SKM-1 treated with dmso at 0.1 percent for 144 hours (cell line): ENCODE measurements at regions not wholly inside any gene's neighbourhood (a gene's known extent, or its start where the extent isn't known, plus 50 kb on each side); places are given as distances from the start of the nearest gene placed in this dataset.

Experiments
- DNase-seq: peaks from one replicate; lab custom pipeline; 2025; ENCODE audit not compliant: unreplicated experiment; lab: John Stamatoyannopoulos, UW

DNA sequence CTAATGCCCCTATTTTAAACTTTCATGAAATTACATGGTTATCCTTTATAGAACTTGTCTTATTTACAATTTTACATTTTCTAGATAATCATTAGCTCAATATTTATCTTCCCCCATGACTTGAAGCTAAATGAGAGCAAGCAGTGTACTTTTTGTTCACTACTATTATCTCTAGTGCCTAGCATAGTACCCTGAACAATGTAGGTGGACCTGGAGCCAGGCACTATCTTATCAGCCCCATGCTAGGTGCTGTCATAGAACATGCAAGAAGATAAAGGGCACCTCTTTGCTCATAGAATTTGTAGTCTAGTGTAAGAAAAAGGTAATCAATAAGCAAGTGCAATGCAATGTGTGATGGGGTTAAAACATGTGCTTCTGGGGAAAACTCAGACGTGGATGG, 399.9 kb downstream of the ELAVL2 start:
- no peak for DNase-seq

DNA sequence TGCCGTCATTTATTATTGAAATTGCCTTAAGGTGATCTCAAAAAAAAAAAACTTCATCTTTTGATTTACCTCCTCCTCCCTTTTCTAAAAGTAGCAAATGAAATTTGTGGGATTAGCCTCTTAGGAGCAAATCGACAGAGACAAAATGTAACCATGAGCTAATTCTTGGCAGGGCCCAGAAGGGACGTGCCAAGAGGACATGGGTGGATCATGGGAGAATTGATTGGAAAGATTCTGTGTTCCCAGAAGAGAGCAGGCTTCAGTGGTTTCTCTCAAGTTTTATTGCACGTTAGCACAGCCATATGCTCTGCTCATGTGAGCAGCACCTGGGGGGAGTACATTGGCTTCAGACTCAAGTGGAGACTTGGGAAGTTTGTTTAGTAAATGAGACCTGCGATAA, 394.6 kb downstream of the ELAVL2 start:
- DNase-seq = no peak

DNA sequence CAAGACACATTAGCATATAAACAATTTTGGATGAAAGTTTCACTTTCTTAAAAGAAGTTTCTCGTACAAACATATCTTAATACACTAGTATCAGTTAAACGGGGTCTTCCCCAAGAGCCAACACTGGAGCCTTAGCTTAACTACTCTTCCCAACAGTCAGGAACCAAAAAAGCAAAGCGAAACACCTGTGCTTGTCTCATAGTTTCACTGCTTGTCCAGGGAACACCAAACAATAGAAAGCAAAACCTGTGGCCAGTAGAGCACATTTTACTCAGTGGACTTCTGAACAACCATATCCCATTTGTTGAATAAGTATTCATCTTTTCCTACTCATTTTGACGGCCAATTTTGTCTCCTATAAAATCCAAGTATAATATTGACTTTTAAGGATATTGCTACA, 391.4 kb downstream of the ELAVL2 start:
- no peak for DNase-seq

DNA sequence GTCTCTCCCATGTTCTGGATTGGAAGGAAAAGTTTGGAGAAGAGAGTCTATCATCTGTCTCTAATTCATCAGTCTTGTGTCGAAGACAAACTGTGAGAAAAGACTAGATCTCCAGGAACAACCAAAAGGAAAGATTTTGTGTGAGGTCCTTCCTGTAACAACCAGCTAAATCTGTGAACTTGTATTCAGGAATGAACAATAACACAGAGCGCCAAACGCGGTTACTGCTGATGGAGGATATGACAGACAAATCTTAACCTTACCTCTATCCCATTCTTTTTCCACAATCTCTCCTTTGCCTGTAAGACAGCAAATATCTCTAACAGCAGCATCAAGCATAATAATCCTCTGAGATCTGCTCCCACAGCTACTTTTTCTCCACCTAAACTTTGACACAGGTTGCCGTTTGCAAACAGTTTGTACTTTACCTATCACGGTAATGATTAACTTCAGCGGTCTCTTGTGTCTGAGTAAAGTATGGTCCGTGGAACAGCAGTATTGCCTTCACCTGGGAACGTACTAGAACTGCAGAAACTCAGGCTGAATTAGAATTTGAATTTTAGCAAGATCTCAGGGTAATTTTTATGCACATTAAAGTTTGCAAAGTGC, 387.6 kb downstream of the ELAVL2 start:
- no peak for DNase-seq

DNA sequence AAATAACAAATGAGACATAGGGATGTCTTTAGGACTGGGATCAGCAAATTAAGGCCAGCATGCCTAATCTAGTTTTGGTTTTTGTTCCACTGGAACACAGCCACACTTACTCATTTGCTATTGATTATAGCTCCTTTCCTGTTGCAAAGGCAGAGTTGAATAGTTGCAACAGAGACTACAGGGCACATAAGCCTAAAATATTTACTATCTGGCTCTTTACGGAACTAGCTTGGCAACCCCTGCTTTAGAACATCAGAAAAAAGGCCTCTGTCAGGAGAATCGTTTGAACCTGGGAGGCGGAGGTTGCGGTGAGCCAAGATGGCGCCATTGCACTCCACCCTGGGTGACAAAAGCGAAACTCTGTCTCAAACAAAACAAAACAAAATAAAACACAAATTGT, 384.8 kb downstream of the ELAVL2 start:
- DNase-seq = no peak

DNA sequence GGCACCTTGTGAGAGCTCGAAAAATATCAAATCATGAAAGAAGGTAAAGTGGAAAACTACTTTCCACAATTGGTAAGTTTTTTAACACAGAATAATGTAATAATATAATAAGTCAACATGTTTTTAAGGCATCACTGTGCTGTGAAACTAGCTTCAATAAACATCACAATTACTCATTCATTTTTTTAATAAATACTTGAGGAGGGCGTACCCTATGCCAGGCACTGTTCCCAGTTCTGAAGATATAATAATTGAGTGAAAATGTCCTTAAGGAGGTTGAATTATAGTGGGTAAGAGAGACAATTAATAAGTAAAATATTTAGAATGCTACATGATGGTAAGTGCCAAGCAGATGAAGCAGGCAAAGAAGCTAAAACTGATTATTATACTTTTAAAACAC, 381.4 kb downstream of the ELAVL2 start:
- no peak for DNase-seq

DNA sequence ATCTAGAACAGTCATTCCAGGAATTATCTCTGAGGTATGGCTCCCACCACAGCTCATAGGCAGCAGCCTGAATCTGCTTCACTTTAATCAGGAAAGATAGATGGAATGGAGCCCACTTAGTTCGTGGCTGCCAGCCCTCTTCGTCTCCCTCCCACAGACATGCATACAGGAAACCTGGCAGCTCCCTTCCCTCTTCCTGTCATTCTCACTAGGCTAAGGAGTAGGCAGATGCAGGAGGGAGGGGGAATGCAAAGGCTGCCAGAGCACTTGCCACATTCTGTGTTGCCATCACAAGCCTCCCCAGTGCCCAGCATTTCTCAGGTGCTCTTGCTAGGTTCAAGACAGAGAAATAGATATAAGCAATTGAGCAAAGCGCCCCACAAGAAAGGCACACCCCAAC, 378.9 kb downstream of the ELAVL2 start:
- no peak for DNase-seq

DNA sequence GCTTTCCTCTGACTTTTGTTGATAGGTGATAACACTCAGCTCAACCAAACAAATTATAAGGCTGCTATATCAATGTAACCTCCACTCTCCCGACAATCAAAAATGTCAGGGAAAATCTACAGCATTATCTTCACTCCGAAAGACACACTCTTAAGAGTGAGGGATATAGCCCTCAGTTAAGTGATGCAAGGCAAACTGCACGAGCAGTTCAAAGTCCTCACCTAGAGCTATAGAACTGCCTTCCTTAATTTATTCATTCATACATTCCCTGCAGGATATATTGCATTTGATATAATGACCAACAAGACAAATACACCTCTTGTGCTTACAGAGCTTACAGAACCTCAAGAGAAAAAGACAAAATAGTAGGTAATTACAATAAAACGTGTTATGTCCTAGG, 378.1 kb downstream of the ELAVL2 start:
- no peak for DNase-seq

DNA sequence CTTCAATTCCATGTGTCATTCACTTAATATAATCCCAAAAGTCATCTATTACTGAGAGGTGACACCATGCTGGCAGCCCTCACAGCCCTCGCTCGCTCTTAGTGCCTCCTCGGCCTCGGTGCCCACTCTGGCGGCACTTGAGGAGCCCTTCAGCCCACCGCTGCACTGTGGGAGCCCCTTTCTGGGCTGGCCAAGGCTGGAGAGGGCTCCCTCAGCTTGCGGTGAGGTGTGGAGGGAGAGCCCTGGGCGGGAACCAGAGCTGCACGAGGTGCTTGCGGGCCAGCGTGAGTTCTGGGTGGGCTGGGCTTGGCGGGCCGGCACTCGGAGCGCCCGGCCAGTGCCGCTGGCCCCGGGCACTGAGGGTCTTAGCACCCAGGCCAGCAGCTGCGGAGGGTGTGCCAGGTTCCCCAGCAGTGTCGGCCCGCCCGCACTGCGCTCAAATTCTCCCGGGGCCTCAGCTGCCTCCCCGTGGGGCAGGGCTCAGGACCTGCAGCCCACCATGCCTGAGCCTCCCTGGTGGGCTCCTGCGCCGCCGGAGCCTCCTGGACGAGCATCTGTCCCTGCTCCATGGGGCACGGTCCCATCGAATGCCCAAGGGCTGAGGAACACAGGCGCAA, 374.1 kb downstream of the ELAVL2 start:
- DNase-seq = no peak

DNA sequence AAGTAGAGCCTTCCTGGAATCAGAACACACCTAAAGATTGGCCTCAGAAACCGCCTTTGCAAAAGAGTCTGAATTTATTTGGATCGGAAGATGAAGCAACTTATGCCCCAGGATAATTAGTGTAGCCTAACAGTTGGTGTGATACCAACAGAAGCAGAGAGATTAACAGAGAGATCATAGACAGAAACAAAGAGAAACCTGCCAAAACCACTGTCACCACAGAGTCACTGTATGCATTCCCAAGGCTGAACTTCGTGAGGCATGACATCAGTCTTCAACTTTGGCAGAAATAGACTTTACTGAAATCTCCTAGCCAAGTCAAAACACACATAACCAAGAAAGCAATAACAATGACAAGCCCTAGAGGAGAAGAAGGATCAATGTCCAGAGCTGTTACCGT, 361.8 kb downstream of the ELAVL2 start:
- no peak for DNase-seq

DNA sequence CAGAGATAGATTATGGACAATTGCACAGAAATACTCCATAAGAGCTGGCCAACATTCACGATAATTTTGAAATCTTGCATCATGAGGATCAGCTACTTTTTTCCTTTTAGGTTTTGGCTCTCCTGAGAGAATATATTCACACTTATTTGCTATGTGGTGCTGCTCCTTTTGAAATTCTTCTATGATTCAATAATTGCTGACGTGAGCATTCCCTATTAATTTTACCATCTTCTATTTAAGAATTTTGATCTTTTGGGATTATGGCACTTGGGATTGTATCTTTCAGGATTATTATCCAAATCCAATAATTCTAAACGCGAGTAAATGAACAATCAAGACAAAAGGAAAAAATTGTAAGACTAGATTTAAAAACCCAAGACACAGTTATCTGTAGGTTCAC, 358.8 kb downstream of the ELAVL2 start:
- no peak for DNase-seq

DNA sequence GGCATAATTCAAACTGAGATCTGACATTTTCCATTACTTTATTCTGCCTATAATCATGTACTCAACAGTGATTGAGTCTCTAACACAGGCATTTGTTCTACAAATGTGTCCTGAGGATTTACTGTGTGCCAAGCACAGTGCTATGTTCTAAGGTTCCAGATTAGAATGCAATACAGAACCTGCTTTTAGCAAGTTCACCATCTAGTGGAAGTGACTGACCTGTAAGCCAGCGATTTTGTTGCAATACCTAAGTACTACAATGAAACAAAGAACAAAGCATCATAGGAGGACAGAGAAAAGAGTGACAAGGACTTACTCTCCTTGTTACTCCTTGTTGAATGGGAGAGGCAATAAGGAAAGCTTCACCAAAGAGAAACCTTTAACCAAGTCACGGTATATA, 348.1 kb downstream of the ELAVL2 start:
- no peak for DNase-seq

DNA sequence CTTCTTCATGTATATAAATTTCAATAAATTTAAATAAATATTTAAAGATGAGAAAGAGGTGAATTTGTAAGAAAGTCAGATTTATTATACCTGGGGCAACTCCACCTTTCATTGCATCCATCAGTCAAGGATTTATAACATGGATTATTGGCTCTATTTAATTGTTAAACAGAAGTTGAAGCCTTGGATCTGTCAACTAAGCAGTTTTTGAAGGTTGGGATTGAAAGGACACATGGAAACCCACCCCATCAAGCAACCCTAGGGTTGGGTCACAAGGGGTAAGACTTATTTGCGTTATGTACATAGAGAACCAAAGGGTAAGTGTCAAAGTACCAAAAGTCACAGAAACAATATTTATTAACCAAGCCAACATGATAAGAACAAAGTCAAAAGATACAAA, 342.5 kb downstream of the ELAVL2 start:
- DNase-seq = no peak

DNA sequence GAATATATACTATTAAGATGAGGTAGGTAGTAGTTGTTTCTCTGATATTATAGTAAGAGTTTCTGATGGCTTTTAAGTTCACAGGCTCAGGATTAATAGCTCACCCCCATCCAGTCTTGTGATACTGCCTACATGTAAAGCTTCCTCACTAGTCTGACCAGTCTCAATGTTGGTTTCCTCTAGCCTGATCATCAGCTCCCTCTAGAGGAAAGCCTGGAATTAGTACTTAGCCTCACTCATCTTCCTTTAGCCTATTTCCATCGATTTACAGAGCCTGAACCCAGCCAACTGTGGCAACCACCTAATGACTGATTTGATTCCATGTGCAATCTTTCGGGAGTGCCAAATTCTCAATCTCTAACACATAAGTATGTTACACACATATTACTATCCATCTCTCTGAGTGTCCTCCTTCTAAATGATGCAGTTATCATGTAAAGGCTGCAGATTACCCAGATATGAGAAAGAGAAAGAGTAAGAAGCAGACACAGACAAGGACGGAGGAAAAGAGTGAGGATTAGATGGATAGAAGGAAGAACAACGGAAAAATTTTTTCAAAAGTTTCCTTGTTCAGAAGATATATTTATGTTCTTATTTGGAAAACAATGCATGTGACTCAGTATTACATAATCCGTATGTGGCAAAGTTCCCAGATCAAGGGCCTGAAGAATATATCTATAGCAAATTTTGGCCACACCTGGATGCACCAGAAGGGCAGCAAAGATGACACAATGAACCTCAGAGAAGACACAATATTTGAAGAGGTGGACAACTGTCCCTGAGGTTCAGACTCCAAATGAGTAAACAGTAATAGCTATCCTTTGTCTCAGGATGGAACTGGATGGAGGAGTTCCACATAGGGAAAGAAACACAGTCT, 333.7 kb downstream of the ELAVL2 start:
- DNase-seq = peak; percentile 64

DNA sequence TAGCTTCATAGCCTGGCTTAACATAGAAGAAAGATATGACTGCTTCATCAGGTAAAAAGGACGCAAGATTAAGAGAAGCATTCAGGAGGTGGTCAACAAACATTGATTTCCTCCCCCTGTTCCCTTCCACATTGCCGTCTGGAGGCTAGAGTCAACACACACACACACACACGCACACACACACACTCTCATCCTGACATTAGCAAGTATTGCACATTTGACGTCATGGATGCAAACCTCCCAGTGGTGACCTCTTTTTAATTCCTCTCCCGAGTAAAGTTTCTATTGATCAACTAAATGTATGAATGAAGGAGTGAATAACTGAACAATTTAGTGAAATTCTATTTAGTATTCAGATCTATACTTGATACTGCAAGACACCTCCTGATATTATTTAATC, 332.8 kb downstream of the ELAVL2 start:
- no peak for DNase-seq

DNA sequence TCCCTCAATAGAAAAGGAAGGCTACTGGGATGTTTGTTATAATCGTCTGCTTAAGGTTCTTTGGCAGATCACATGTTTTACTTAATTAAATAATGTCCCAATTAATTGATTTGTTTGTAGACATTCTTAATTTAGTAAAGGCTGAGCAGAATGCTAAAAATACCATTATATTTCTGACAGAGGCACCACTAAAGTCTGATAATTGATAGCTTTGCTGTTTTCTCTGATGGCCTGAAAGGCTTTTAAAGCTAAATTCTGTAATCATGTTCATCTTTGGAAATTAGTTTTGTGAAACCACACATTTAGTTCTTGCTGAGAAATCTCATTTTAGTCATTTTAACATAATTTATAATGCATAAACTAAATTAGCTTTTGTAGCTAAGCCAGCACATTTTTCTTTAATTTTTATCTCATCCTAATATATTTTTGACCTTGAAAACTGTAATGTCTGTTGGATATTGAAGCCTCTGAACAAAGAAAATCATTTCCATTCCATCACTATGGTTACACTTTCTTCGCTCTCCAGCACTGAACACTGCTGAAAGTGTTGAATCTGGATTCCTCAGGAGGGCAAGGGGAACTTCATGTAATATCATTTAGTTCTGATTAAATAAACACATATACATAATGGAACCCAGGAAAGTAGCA, 329.4 kb downstream of the ELAVL2 start:
- DNase-seq = no peak

DNA sequence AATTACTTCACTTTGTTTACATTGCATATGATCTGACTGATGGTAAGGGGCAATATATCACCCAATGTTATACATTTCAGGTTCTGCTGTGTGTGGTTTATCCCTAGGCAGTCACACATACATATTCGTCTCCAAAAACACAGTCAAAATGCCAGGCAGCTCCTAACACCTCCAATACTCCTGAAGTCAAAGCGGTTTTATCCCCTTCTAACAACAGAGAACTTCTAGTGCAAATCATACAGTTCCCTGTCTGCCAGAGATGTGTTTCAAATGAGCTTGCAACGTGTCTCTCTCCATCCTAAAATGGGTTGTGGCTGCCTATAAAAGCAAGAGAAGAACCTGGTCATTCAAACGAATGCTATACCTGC, 328.9 kb downstream of the ELAVL2 start:
- DNase-seq = no peak

DNA sequence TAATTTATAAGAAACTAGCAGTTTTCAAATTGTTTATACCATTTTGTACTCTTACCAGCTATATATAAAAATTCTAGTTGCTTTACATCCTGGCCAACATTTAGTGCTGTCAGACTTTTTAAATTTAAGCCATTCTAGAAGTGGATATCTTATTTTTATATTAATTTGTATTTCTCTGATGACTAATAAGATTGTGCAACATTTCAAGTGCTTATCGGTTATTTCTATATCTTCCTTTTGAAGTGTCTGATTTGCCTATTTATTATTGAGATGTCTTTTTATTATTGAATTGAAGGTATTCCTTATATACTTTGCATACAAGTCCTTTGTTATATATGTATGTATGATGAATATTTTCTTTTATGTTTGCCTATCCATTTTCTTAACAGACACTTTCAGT, 324.0 kb downstream of the ELAVL2 start:
- no peak for DNase-seq

DNA sequence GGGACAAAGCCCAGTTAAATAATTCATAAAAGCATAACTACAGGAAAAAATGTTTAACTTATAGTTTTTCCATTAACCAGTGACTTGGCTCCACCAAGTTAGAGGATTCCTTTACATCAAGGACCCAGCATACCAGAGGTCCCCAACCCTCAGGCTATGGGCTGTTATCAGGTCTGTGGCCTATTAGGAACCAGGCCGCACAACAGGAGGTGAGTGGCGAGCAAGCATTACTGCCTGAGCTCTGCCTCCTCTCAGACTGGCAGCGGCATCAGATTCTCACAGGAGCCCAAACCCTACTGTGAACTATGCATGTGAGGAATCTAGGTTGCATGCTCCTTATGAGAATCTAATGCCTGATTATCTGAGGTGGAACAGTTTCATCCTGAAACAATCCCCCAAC, 303.1 kb downstream of the ELAVL2 start:
- no peak for DNase-seq

DNA sequence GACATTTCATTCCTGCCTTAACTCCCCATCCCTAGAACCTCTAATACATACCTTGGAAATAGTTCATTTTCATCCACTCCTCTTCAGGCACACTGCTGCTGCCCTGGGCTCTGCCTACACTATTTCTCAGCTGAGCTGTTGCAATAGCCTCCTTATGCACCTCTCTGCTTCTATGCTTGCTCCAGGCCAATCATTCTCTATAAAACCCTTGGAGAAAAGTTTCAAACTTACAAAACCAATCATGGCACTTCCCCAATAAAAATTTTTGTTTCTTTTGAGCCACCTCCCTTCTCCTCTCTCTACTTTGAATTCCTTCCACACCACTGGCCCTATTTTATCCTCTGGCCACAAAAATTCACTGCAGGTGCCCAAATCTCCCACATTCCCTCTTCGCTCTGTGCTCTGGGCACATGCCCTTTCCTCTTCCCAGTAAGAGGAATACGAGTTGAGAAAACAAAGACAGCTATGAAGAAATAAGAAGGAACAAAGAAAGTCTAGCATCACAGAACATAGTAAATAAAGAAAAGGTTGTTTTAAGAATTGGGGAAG, 301.4 kb downstream of the ELAVL2 start:
- DNase-seq = no peak

DNA sequence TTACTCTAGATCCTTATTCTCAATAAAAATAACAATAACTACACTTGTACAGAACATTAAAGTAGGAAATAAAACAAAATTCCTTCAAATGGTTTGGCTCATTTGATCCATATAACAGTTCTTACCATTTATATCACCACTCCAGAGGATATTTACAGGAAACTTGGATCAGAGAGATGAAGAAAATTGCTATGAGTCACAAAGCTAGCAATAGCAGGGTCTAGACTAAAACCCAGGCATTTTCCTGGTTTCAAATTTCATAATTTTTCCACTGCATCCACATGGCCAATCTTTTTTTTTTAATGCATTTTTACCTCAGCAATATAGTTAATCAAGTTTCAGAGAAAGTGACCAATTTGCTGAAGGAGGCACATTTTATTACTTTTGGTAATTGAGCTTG, 299.2 kb downstream of the ELAVL2 start:
- DNase-seq = no peak

DNA sequence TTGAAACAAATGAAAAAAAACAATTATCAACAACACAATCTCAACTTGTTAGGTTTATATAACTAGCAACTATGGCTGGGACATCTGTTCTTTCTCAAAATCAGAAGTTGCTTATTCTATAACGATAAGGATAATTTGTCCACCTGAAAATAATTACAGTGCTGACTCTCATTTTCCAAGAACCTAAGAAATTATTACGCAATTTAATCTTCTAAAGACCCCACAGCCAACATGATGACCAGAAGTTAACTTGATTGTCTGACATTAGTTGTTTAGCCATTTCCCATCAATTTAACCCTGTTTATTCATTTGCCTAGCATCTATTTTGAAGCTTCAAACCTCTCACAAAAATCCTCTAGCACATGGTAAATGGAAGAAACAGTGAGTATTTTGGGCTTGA, 293.8 kb downstream of the ELAVL2 start:
- DNase-seq = no peak
